Activated T-helper 1 cell treated with anti-CD3 and anti-CD28 coated beads, Interleukin-12 subunit alpha, Interleukin-12 subunit beta, Interleukin-2, Interleukin-4 antibody, amounts not matched to agents 30 ng/mL and 10 ng/mL and 1 ng/mL, durations not matched to agents 14 hours and 24 hours and 36 hours (primary cell): ENCODE measurements at regions not wholly inside any gene's neighbourhood (a gene's known extent, or its start where the extent isn't known, plus 50 kb on each side); places are given as distances from the start of the nearest gene placed in this dataset.

Source experiments
- DNase-seq: peaks from one replicate; pipeline ENCODE4 v3.0.0; 2021; ENCODE audit warnings: low spot score
- H3K27ac Mint-ChIP-seq: one replicate; pipeline ENCODE4 v1.8.0; 2021; ENCODE audit warnings: mild to moderate bottlenecking, mixed read lengths
- H3K27me3 Mint-ChIP-seq: one replicate; pipeline ENCODE4 v1.8.0; 2022; ENCODE audit warnings: mild to moderate bottlenecking, moderate library complexity, mixed read lengths; ENCODE audit not compliant: insufficient read depth
- H3K36me3 Mint-ChIP-seq: one replicate; pipeline ENCODE4 v1.8.0; 2021; ENCODE audit warnings: low read depth, mixed read lengths
- H3K4me1 Mint-ChIP-seq: one replicate; pipeline ENCODE4 v1.8.0; 2021; ENCODE audit warnings: low read depth, mixed read lengths
- H3K4me3 Mint-ChIP-seq: one replicate; pipeline ENCODE4 v1.8.0; 2021; ENCODE audit warnings: mild to moderate bottlenecking, moderate library complexity, mixed read lengths
- H3K9me3 Mint-ChIP-seq: one replicate; pipeline ENCODE4 v1.8.0; 2021; ENCODE audit warnings: mixed read lengths
- intact Hi-C: fragments of 100-400 bp; cut with micrococcal nuclease; formaldehyde crosslinking; loops from one replicate; pipeline ENCODE4 v1.15.1; 2024

DNA sequence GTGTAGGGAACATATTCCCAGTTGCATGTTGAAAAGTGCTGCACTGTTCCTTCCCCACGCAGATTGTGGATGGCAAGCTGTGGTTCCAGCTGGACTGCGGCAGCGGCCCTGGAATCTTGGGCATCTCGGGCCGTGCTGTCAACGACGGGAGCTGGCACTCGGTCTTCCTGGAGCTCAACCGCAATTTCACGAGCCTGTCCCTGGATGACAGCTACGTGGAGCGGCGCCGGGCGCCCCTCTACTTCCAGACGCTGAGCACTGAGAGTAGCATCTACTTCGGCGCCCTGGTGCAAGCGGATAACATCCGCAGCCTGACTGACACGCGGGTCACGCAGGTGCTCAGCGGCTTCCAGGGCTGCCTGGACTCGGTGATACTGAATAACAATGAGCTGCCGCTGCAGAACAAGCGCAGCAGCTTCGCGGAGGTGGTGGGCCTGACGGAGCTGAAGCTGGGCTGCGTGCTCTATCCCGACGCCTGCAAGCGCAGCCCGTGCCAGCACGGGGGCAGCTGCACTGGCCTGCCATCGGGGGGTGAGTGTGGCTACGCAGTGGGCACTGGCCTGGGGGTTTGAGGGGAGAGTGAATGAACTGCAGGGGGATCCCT lies 102.7 kb upstream of the MTNR1B start:
- Mint-ChIP-seq H3K27ac (no peak overlapping the region), H3K4me3 (no peak overlapping the region), H3K9me3 (no peaks in the 10 kb centered on the region), H3K36me3 (no peaks in the 10 kb centered on the region), H3K4me1 (no peaks in the 10 kb centered on the region), H3K27me3 (no peaks in the 10 kb centered on the region)
- intact Hi-C loops = no loop called here
- DNase-seq = no peak

DNA sequence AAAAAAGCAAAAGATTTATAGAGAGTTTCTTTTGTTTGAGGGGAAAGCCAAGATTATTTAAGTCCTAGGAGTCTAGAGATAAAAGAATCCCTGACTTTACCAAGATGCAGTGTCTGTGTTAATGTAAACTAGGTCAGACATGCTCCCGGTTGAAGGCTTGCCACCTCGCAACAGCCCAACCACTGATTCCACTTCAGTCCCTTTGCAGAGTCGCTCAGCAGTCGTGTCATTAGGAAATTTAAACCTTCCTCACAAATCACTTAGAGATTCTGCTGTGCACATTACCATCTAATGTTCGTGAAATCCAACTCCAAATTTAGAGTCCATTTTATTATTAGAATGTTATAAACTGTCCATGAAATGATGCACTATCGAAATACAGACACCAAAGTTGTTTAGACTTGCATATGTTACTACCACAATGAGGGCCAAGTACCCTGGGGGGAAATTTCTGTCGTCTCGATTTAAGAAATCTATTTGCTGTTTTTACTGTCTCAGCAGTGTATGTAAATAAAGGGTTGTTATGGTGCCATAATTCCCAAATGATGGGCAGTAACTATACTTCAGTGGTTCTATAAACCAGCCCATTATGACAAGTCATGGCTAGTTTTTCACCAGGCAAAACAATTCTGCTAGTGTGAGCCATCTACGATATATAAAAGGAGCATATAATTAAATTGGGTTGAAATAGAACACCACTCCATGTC lies 101.4 kb upstream of the MTNR1B start:
- intact Hi-C loops = no loop called here
- Mint-ChIP-seq H3K36me3 (no peaks in the 10 kb centered on the region), H3K4me1 (no peaks in the 10 kb centered on the region), H3K27me3 (no peaks in the 10 kb centered on the region), H3K4me3 (no peak overlapping the region), H3K27ac (no peak overlapping the region), H3K9me3 (no peaks in the 10 kb centered on the region)
- no peak for DNase-seq

DNA sequence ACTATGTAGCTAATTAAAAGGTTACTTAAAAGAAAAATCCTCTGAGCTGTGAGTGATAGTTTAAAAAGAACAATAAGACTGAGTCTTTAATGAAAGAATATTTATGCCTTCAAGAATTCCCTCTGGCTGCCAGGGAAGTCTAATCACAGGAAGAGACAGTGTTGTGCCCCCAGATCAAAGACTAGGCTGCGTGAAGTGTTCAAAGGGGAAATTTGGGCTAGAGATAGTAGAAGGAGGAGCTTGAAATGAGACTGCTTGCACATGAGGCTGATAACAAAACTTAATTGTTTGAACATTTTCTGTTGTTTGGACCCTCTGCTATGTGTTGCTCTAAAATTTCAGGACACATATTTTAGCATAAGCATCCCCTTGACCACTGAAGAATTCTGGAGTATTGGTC lies 99.7 kb upstream of the MTNR1B start:
- no peaks in the 10 kb centered on the region for H3K4me1 Mint-ChIP-seq
- no peaks in the 10 kb centered on the region for H3K9me3 Mint-ChIP-seq
- H3K36me3 Mint-ChIP-seq = no peaks in the 10 kb centered on the region
- no peak overlapping the region for H3K4me3 Mint-ChIP-seq
- intact Hi-C loops = no loop called here
- no peak for DNase-seq
- H3K27ac Mint-ChIP-seq = no peak overlapping the region
- no peaks in the 10 kb centered on the region for H3K27me3 Mint-ChIP-seq

DNA sequence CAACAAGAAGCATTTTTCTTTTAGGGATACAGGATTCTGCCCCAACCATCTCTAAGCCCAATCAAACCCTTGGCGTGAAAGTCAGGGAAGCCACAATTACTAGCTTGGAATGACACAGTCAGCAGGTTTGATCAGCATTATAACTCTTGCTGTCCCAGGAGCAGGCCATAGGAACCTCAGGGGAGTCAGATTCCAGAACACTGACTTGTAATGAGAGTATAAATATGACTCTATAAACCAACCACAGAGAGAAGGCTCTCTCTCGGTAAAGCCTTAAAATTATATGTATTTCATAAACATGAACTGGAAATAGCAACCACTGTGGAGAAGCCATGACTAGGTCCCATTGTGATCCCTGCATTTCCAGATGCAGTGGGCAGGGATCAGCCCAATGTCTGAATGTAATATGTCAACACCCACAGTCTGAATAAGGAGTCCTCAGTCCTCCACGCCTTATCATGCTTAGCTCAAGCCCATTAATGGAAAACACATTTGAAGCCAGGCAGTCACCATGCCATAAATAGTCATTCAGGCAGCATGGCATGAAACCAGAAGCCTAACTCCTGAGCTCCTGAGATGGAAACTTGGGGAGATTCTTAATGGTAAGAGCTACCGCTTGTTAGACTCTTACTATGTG lies 99.1 kb upstream of the MTNR1B start:
- no peak overlapping the region for H3K27ac Mint-ChIP-seq
- intact Hi-C loops = no loop called here
- no peaks in the 10 kb centered on the region for H3K36me3 Mint-ChIP-seq
- no peaks in the 10 kb centered on the region for H3K27me3 Mint-ChIP-seq
- no peak overlapping the region for H3K4me3 Mint-ChIP-seq
- no peaks in the 10 kb centered on the region for H3K4me1 Mint-ChIP-seq
- H3K9me3 Mint-ChIP-seq = no peaks in the 10 kb centered on the region
- no peak for DNase-seq

DNA sequence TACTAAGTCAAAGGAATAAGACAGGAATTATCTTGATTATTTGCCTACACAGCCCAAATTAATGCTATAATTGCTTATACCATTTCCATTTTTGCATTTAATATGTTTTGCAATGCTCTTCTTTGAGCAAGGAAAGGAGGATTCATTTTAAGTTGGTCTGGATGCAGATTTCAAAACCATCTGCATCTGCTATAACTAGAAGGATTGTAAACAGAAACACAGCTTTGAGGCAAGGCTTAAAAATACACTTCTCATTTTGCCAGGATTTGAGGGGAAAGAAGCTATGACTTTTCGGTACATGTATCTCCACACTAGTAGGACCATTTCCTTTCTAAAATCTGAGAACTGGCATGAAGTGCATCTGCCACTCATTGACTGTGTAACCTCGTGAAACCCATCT lies 95.9 kb upstream of the MTNR1B start:
- H3K36me3 Mint-ChIP-seq = no peaks in the 10 kb centered on the region
- H3K4me1 Mint-ChIP-seq = no peaks in the 10 kb centered on the region
- no peak overlapping the region for H3K4me3 Mint-ChIP-seq
- H3K27ac Mint-ChIP-seq = no peak overlapping the region
- intact Hi-C loops = no loop called here
- peaks cover 2% of the 10 kb centered on the region for H3K27me3 Mint-ChIP-seq
- H3K9me3 Mint-ChIP-seq = no peaks in the 10 kb centered on the region
- DNase-seq = no peak

DNA sequence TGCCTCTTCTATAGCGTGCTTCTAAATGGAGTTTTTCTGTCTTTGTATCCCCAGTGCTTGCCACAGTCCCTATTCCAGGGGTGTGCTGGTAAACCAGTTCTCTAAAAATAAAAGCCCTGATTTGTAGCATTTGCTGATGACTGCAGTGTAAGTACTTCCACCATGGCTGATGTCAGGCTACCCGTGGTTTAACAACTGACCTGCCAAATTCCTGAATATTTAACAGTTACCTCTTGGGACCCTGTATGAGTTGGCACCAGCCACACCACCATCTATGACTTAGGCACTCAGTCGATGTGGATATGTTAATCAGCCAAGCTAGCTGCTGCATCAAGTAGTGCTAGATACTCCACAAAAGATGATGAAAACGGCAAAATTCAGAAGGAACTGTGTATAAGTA lies 94.0 kb upstream of the MTNR1B start:
- no peaks in the 10 kb centered on the region for H3K36me3 Mint-ChIP-seq
- H3K4me3 Mint-ChIP-seq = no peak overlapping the region
- DNase-seq = no peak
- no peaks in the 10 kb centered on the region for H3K9me3 Mint-ChIP-seq
- intact Hi-C loops = no loop called here
- no peak overlapping the region for H3K27ac Mint-ChIP-seq
- H3K27me3 Mint-ChIP-seq = peaks cover 2% of the 10 kb centered on the region
- H3K4me1 Mint-ChIP-seq = no peaks in the 10 kb centered on the region

DNA sequence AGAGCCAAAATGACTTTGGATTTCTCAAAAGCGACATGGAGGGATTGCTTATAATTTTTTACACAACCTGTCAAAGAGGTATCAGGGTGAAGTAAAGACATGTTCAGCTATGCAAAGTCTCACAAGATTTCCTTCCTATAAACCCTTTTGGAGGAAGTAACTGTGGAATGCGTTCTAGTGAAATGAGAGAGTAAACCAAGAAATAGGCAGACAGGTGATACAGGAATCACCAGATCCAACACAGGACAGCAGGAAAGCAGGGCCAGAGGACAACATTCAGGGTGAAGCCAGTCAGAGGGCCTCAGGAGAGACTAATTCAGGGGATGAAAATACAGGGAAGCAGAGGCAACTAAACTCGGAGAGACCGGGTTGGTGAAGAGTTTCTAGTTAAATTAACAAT lies 90.4 kb upstream of the MTNR1B start:
- Mint-ChIP-seq H3K27me3 (peaks cover 2% of the 10 kb centered on the region), H3K4me1 (no peaks in the 10 kb centered on the region), H3K9me3 (no peaks in the 10 kb centered on the region), H3K4me3 (no peak overlapping the region), H3K36me3 (no peaks in the 10 kb centered on the region), H3K27ac (no peak overlapping the region)
- no peak for DNase-seq
- intact Hi-C loops = no loop called here

DNA sequence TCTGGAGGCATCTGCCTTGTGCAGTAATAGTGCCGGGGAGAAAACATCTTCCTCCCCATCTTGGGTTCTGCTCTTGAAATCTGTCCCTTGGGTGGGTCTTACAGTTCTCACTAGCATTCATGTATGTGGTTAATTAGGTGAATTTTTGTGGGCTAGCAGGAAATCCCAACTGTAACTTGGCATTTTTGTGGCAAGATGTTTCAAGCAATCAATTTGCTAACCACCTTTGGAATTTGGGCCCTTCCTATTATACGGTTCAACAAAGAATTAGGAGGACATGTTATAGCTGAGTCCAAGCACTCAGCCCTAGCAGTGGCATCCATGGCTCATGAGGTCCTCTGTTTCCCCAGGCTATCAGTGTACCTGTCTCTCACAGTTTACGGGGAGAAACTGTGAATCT lies 89.1 kb upstream of the MTNR1B start:
- no peaks in the 10 kb centered on the region for H3K4me1 Mint-ChIP-seq
- no peak for DNase-seq
- no peak overlapping the region for H3K4me3 Mint-ChIP-seq
- no peak overlapping the region for H3K27ac Mint-ChIP-seq
- H3K36me3 Mint-ChIP-seq = no peaks in the 10 kb centered on the region
- peaks cover 2% of the 10 kb centered on the region for H3K27me3 Mint-ChIP-seq
- intact Hi-C loops = no loop called here
- H3K9me3 Mint-ChIP-seq = no peaks in the 10 kb centered on the region

DNA sequence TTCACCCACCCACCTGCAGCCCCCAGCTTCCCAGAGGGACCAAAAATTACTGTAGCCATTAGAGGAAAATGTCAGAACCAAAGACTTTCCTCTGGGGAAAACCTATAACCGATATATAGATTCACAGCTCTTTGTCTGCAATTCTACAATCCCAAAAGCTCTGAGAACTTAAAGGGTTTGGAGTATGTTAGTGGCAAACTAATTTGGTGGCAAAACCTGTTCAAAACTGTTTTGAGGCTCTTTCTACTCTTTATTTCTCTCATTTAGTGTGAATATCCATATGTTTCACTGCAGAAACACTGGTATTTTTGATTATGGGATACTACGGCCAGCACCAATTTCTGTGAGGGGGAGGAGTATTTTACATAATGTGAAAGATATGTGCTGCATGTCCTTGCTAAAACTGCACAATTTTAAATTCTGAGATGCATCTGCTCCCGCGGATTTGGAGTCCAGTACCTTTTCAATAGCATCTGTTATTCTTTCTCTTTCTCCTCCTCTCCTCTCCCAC lies 87.5 kb upstream of the MTNR1B start:
- Mint-ChIP-seq H3K27ac (no peak overlapping the region), H3K27me3 (peaks cover 2% of the 10 kb centered on the region), H3K9me3 (no peaks in the 10 kb centered on the region), H3K36me3 (no peaks in the 10 kb centered on the region), H3K4me1 (no peaks in the 10 kb centered on the region), H3K4me3 (no peak overlapping the region)
- no peak for DNase-seq
- intact Hi-C loops = no loop called here

DNA sequence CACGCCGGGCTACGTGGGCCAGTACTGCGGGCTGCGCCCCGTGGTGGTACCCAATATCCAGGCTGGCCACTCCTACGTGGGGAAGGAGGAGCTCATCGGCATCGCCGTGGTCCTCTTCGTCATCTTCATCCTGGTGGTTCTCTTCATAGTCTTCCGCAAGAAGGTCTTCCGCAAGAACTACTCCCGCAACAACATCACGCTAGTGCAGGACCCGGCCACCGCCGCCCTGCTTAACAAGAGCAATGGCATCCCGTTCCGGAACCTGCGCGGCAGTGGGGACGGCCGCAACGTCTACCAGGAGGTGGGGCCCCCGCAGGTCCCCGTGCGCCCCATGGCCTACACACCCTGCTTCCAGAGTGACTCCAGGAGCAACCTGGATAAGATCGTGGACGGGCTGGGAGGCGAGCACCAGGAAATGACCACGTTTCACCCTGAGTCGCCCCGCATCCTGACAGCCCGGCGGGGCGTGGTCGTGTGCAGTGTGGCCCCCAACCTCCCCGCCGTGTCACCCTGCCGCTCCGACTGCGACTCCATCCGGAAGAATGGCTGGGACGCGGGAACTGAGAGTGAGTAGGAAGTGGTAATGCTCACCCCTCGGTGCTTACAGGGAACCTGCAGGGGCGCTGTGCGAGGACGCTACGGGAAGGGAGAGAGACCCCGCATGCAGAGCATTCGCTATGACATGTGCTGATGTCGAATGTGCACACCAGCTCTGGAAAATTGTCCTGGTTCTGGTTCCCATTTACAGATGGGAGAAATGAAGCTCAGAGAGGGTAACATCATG lies 86.4 kb upstream of the MTNR1B start:
- no peaks in the 10 kb centered on the region for H3K9me3 Mint-ChIP-seq
- H3K4me3 Mint-ChIP-seq = no peak overlapping the region
- no peak overlapping the region for H3K27ac Mint-ChIP-seq
- intact Hi-C loops = no loop called here
- H3K27me3 Mint-ChIP-seq = peaks cover 2% of the 10 kb centered on the region
- no peaks in the 10 kb centered on the region for H3K4me1 Mint-ChIP-seq
- no peaks in the 10 kb centered on the region for H3K36me3 Mint-ChIP-seq
- DNase-seq = no peak

DNA sequence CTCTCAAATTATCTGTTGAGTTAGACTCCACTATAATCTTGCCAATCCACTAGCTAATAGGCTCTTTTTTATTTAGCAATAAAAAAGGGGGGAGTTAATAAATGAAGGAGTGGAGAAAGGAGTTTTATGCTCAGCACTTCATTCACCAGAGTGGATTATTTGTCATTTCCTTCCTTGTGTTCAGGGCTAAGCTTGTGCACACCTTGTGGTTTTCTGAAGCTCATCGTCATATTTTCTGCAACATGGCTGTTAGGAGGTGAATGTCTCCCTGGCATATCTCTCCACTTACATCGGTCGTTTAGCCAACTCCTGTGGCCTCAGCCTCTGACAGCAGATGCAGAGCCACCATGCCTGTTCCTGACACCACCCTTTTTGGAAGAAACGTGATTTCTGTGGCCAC lies 83.9 kb upstream of the MTNR1B start:
- Mint-ChIP-seq H3K9me3 (no peaks in the 10 kb centered on the region), H3K4me1 (no peaks in the 10 kb centered on the region), H3K27me3 (no peaks in the 10 kb centered on the region), H3K27ac (no peak overlapping the region), H3K4me3 (no peak overlapping the region), H3K36me3 (no peaks in the 10 kb centered on the region)
- DNase-seq = no peak
- intact Hi-C loops = no loop called here

DNA sequence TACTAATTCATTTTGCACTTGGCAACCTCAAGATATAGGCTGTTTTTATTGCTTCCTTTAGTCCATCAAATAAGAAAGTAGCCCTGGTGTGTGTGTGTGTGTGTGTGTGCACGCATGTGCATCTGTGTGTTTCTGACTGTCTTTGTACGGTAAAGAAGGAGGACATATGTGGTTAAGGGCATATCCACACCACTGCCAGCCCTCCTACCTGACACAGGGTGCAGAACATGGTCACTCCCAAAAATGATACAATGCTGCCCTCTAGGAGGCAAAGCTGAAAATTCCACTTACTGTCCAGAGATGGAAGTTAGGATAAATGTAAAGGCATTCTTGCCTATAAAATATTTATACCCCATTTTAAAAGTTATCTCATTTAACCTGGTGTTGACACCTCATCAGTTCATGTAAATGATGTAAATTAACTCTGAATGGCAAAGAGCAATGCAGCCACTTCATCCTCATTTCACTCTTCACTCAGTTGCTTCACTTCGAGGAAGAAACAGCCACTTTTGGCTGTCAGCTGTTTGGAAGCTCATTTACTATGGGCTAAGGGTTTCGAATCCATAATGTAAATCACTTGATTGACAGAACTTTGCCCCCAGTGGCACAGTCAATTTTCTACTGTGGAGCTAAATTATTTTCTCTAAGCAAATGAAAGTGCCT lies 83.1 kb upstream of the MTNR1B start:
- Mint-ChIP-seq H3K27ac (no peak overlapping the region), H3K27me3 (no peaks in the 10 kb centered on the region), H3K4me1 (no peaks in the 10 kb centered on the region), H3K9me3 (no peaks in the 10 kb centered on the region), H3K4me3 (no peak overlapping the region), H3K36me3 (no peaks in the 10 kb centered on the region)
- no peak for DNase-seq
- intact Hi-C loops = no loop called here
